Gastroesophageal sphincter (tissue), 4 donors: ENCODE measurements at regions not wholly inside any gene's neighbourhood (a gene's known extent, or its start where the extent isn't known, plus 50 kb on each side); places are given as distances from the start of the nearest gene placed in this dataset.

Experiments
- ATAC-seq: fragments of 150-250 bp; one replicate; pipeline ENCODE4 v1.9.1; 2016; ENCODE audit warnings: mild to moderate bottlenecking, moderate library complexity
- H3K27ac ChIP-seq, 4 donors: fragments of 200-600 bp; sonication (generic) in 3 of 4; 1 replicate in 3 of 4; 2 replicates in 1 of 4; pipeline ENCODE4 v1.5.1; 2016 to 2019
- H3K27me3 ChIP-seq: fragments of 200-600 bp; sonication (generic); one replicate; pipeline ENCODE4 v1.5.1; 2019
- H3K36me3 ChIP-seq, 2 donors: fragments of 200-600 bp; sonication (generic); one replicate each; pipeline ENCODE4 v1.5.1; 2019; ENCODE audit warnings: control low read depth in 1 of 2
- H3K4me1 ChIP-seq, 3 donors: fragments of 200-600 bp; sonication (generic); 1 replicate in 2 of 3; 2 replicates in 1 of 3; pipeline ENCODE4 v1.5.1; 2016 to 2019; ENCODE audit warnings: control low read depth in 2 of 3
- H3K4me3 ChIP-seq, 2 donors: fragments of 200-600 bp; sonication (generic); one replicate each; pipeline ENCODE4 v1.5.1; 2019; ENCODE audit warnings: mild to moderate bottlenecking in 1 of 2, moderate library complexity in 1 of 2
- H3K9me3 ChIP-seq, 3 donors: fragments of 200-600 bp; sonication (generic); one replicate each; pipeline ENCODE4 v1.5.1; 2017 to 2019; ENCODE audit warnings: control low read depth in 2 of 3
- CTCF ChIP-seq, 4 experiments: fragments of 200-600 bp in 2 of 4; fragments of 450-650 bp in 2 of 4; sonication (generic) in 1 of 4; IDR thresholded peaks; one replicate each; pipeline ENCODE4 v1.5.1; 2017 to 2019; ENCODE audit warnings: antibody characterized with exemption in 4 of 4, mild to moderate bottlenecking in 2 of 4, moderate library complexity in 2 of 4
- EP300 ChIP-seq: sonication (generic); formaldehyde crosslinking; IDR thresholded peaks from one replicate; pipeline ENCODE4 v1.6.1; 2017; ENCODE audit warnings: antibody characterized with exemption, mild to moderate bottlenecking
- POLR2A ChIP-seq, 2 donors: fragments of 450-650 bp; IDR thresholded peaks; one replicate each; pipeline ENCODE4 v1.6.1; 2017; ENCODE audit warnings: antibody characterized with exemption in 2 of 2, mild to moderate bottlenecking in 2 of 2, moderate library complexity in 1 of 2
- POLR2AphosphoS5 ChIP-seq: sonication (generic); formaldehyde crosslinking; IDR thresholded peaks from one replicate; pipeline ENCODE4 v1.6.1; 2017; ENCODE audit warnings: antibody characterized with exemption
- WGBS, 2 donors: methylation state at CpG; one replicate each; pipeline ENCODE4 v1.1.5; 2018; ENCODE audit warnings: low coverage in 1 of 2; 5-methylcytosine and 5-hydroxymethylcytosine counted together

GRCh38 chr3:34779092-34779491, 860.2 kb upstream of the ARPP21 start:
- WGBS, 2 donors, result 80 to 100% methylated on average over 1 of the region's 1 CpG
- H3K27ac ChIP-seq, result no peak overlapping the region

GRCh38 chr3:34780294-34780693, 859.0 kb upstream of the ARPP21 start:
- Histone ChIP-seq H3K4me3 (no peak overlapping the region), H3K9me3 (no peaks in the 10 kb centered on the region), H3K4me1 (no peaks in the 10 kb centered on the region), H3K36me3 (no peaks in the 10 kb centered on the region), H3K27me3 (no peaks in the 10 kb centered on the region), H3K27ac (no peak overlapping the region)
- WGBS, 2 donors, result 25 to 63% methylated on average over 2 to 5 of the region's 5 CpGs
- no peak for TF ChIP-seq CTCF (IDR thresholded peaks at IDR 0.05)
- no peak for TF ChIP-seq POLR2A (IDR thresholded peaks at IDR 0.05)
- TF ChIP-seq POLR2AphosphoS5, result no peak
- no peak for TF ChIP-seq EP300
- no peak for ATAC-seq

More at GRCh38 chr3:34779092-34779491, 860.2 kb upstream of the ARPP21 start:
- ATAC-seq, result no peak
- no peak for TF ChIP-seq EP300
- no peak for TF ChIP-seq POLR2A (IDR thresholded peaks at IDR 0.05)
- TF ChIP-seq CTCF (IDR thresholded peaks at IDR 0.05), result no peak
- Histone ChIP-seq H3K9me3 (no peaks in the 10 kb centered on the region), H3K4me3 (no peak overlapping the region), H3K27me3 (no peaks in the 10 kb centered on the region), H3K36me3 (no peaks in the 10 kb centered on the region), H3K4me1 (no peaks in the 10 kb centered on the region)

- 62 to 72% methylated on average over 3 to 4 of the region's 4 CpGs for WGBS, 2 donors
- Histone ChIP-seq H3K27me3 (no peaks in the 10 kb centered on the region), H3K27ac (no peak overlapping the region), H3K4me1 (no peaks in the 10 kb centered on the region), H3K4me3 (no peak overlapping the region), H3K36me3 (no peaks in the 10 kb centered on the region), H3K9me3 (no peaks in the 10 kb centered on the region)
- no peak for ATAC-seq
- TF ChIP-seq CTCF (IDR thresholded peaks at IDR 0.05) (no peak), EP300 (no peak), POLR2AphosphoS5 (no peak), POLR2A (IDR thresholded peaks at IDR 0.05) (no peak)
These were observed 858.4 kb upstream of the ARPP21 start for GRCh38 chr3:34780973-34781372.

DNA sequence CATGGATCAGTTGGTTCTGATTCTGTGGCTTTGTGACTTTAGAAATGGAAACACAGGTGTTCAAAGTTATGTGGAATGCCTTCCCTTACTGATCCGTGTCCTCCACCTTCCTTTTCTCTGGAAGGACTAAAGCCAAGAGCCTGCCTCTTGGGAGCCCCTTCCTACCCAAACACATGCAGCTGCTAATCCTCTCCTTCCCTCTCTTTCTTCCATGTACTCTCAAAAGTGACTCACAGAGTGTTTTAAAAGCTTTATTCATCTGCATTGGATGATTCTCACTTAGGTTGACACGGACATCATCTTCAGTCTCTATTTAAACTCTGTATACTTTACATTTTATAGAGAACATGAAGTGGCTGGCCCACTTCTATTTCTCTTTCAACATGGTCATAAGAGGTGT, 856.5 kb upstream of the ARPP21 start:
- Histone ChIP-seq H3K9me3 (no peaks in the 10 kb centered on the region), H3K27ac (no peak overlapping the region), H3K27me3 (no peaks in the 10 kb centered on the region), H3K36me3 (no peaks in the 10 kb centered on the region), H3K4me1 (no peaks in the 10 kb centered on the region), H3K4me3 (no peak overlapping the region)
- ATAC-seq, result no peak
- WGBS, 2 donors, result 43 to 75% methylated on average over 2 of the region's 2 CpGs
- TF ChIP-seq CTCF (IDR thresholded peaks at IDR 0.05) (no peak), EP300 (no peak), POLR2AphosphoS5 (no peak), POLR2A (IDR thresholded peaks at IDR 0.05) (no peak)

DNA sequence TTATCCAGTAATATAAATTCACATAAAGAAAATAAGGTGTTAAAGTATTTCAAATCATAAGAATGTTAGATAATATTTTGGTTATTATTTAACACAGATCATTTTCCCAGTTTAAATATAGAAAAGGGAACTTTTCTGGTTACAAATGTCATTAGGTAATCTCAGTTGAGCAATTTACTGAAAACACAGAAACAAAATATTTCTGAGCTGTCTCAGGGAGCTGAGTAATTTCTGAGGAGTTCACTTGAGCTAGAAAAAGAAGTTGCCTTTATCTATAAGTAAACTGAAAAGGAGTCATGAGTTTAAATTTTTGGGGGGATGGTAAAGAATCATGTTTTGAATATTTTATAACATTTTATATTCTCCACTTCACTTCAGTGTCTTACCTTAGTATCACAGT, 855.4 kb upstream of the ARPP21 start:
- Histone ChIP-seq H3K4me3 (no peak overlapping the region), H3K27me3 (no peaks in the 10 kb centered on the region), H3K9me3 (no peaks in the 10 kb centered on the region), H3K4me1 (no peaks in the 10 kb centered on the region), H3K36me3 (no peaks in the 10 kb centered on the region), H3K27ac (no peak overlapping the region)
- no peak for ATAC-seq
- TF ChIP-seq EP300 (no peak), POLR2AphosphoS5 (no peak)

DNA sequence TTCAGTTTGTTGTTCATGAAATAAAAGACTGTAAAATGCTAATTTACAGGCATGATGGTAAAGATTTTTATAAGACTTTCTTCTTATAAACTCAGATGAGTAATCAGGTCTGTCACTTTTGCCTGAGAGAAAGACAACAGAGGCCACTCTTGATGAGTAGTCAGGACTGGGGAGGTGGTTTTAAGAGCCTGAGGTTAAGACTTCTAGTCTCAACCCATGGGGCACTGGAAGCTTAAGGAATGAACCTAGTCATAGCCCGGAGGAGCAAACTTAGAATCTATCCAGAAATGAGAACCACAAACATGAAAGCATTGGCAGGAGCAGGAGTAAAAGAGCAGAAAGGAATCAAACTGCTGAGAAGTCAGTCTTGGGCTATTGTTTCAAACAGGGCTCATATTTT, 846.3 kb upstream of the ARPP21 start:
- TF ChIP-seq EP300 (no peak), POLR2AphosphoS5 (no peak), CTCF (IDR thresholded peaks at IDR 0.05) (no peak), POLR2A (IDR thresholded peaks at IDR 0.05) (no peak)
- ATAC-seq, result no peak
- no peaks in the 10 kb centered on the region for H3K36me3 ChIP-seq

More for the DNA sequence above, 846.3 kb upstream of the ARPP21 start:
- Histone ChIP-seq H3K4me3 (no peak overlapping the region), H3K4me1 (no peaks in the 10 kb centered on the region), H3K27ac (no peak overlapping the region), H3K27me3 (no peaks in the 10 kb centered on the region), H3K9me3 (no peaks in the 10 kb centered on the region)
- WGBS, 2 donors, result 70 to 83% methylated on average over 1 of the region's 1 CpG
